ENCODE measurements at regions not wholly inside any gene's neighbourhood (a gene's known extent, or its start where the extent isn't known, plus 50 kb on each side); places are given as distances from the start of the nearest gene placed in this dataset.
"Not testable (repeated sequence)": the region's sequence is repeated elsewhere in the genome, so short reads cannot be mapped to it uniquely, and the experiment has no call there.

- TF ChIP-seq SUZ12 (IDR thresholded peaks at IDR 0.05; ENCODE audit: extremely low read depth, insufficient read depth, insufficient read length) (no peak), ZNF274 (IDR thresholded peaks at IDR 0.05; ENCODE audit: low read depth, low read length) (no peak), YY1 (IDR thresholded peaks at IDR 0.05; ENCODE audit: insufficient read depth, insufficient read length) (no peak)
- Histone ChIP-seq H3K27me3 (ENCODE audit: insufficient read depth, insufficient read length) (no peaks in the 10 kb centered on the region), H3K36me3 (ENCODE audit: insufficient read depth, insufficient read length, low read length) (no peaks in the 10 kb centered on the region), H3K9ac (ENCODE audit: insufficient read length, low read depth) (no peak overlapping the region), H3K4me3 (ENCODE audit: insufficient read length, low read depth) (no peak overlapping the region), H3K4me1 (ENCODE audit: insufficient read depth, insufficient read length) (no peaks in the 10 kb centered on the region), H3K9me3 (ENCODE audit: insufficient read depth, low read length) (no peaks in the 10 kb centered on the region; the same call in 1 of the 2 replicates)
- DNase-seq (ENCODE audit: low read depth, low spot score) = no peak
Measured at GRCh38 chr6:169917153-169917552, 165.7 kb downstream of the ERMARD start.

DNA sequence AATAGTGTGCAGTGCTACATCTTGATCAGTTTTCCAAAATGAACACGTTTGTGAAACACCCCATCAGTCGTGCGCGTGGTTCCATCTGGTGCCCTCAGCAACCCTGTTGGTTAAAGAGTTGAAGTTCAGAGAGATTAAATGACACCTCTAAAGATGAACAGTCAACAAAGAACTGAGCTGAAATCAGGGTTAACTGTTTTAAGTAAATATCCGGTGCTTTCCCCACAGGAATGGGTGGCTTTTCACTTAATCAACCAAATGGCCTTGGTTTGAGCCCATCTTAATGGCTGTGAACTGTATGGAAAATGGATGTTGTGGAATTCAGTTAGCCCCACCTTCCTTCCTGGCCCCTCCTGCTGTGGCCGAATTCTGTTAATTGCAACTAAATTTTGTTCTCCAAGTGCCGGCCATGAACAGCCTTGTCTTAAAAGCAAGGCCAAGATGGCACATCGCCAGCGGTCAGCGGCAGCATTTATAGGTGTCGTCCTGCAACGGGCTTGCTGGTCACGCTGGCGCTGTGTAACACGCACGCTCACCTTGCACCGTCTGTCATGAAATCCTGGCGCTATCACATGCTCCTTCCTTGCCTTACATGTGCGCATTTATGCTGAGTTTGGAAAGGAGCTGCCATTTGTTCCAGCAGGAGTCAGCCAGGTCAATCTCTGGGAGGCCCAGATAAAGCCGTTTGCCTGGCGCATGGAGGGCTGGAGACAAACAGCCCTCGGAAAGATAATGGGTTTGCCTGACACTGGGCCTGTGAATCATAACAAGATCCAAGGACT is 164.5 kb downstream of the ERMARD start:
- no peak overlapping the region for H3K9ac ChIP-seq (ENCODE audit: insufficient read length, low read depth)
- TF ChIP-seq YY1 (IDR thresholded peaks at IDR 0.05; ENCODE audit: insufficient read depth, insufficient read length) = no peak
- no peak for TF ChIP-seq SUZ12 (IDR thresholded peaks at IDR 0.05; ENCODE audit: extremely low read depth, insufficient read depth, insufficient read length)
- TF ChIP-seq ZNF274 (IDR thresholded peaks at IDR 0.05; ENCODE audit: low read depth, low read length) = no peak
- DNase-seq (ENCODE audit: low read depth, low spot score) = no peak
- no peaks in the 10 kb centered on the region for H3K36me3 ChIP-seq (ENCODE audit: insufficient read depth, insufficient read length, low read length)
- no peak overlapping the region for H3K4me3 ChIP-seq (ENCODE audit: insufficient read length, low read depth)
- no peaks in the 10 kb centered on the region for H3K4me1 ChIP-seq (ENCODE audit: insufficient read depth, insufficient read length)
- no peaks in the 10 kb centered on the region; the same call in 1 of the 2 replicates for H3K9me3 ChIP-seq (ENCODE audit: insufficient read depth, low read length)
- H3K27me3 ChIP-seq (ENCODE audit: insufficient read depth, insufficient read length) = no peaks in the 10 kb centered on the region

DNA sequence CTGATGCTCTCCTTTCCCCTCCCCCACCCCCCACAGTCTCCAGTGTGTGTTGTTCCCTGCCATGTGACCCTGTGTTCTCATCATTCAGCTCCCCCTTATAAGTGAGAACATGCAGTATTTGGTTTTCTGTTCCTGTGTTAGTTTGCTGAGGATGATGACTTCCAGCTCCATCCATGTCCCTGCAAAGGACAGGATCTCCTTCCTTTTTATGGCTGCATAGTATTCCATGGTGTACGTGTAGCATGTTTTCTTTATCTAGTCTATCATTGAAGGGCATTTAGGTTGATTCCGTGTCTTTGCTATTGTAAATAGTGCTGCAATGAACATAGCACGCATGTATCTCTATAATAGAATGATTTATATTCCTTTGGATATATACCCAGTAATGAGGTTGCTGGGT is 162.3 kb downstream of the ERMARD start:
- not testable (repeated sequence) for H3K4me1 ChIP-seq (ENCODE audit: insufficient read depth, insufficient read length); DNase-seq (ENCODE audit: low read depth, low spot score); H3K9ac ChIP-seq (ENCODE audit: insufficient read length, low read depth)

DNA sequence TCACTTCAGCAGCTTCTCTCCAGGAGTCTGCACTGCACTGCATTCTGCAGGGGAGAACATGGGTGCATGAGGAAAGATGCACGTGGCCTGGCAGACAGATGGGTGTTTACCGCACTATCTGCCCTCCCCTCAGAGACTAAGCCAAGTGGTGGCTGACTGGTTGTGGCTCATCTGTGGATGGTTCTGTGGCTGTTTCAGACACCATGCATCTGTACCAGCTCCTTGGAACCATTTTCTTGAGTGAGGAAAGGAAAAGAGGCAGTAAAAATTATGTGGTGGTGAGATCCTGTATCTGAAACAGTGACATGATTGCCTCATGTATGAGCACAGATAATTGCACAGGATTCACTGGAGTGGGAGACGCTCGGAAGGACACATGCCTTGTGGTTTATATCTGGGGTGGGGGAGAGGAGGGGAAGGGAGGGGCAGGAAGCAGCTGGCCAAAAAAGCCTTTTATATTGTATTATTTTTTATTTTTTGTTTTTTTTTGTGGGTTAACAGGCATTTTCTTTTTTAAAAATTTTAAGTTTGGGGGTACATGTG is 161.7 kb downstream of the ERMARD start:
- no peaks in the 10 kb centered on the region for H3K27me3 ChIP-seq (ENCODE audit: insufficient read depth, insufficient read length)
- no peak overlapping the region for H3K9ac ChIP-seq (ENCODE audit: insufficient read length, low read depth)
- H3K4me1 ChIP-seq (ENCODE audit: insufficient read depth, insufficient read length) = no peaks in the 10 kb centered on the region
- H3K36me3 ChIP-seq (ENCODE audit: insufficient read depth, insufficient read length, low read length) = no peaks in the 10 kb centered on the region
- H3K4me3 ChIP-seq (ENCODE audit: insufficient read length, low read depth) = no peak overlapping the region
- no peak for DNase-seq (ENCODE audit: low read depth, low spot score)
- TF ChIP-seq ZNF274 (IDR thresholded peaks at IDR 0.05; ENCODE audit: low read depth, low read length) = no peak
- no peak for TF ChIP-seq SUZ12 (IDR thresholded peaks at IDR 0.05; ENCODE audit: extremely low read depth, insufficient read depth, insufficient read length)
- no peak for TF ChIP-seq YY1 (IDR thresholded peaks at IDR 0.05; ENCODE audit: insufficient read depth, insufficient read length)
- no peaks in the 10 kb centered on the region for H3K9me3 ChIP-seq (ENCODE audit: insufficient read depth, low read length)

More for the DNA sequence above, 162.3 kb downstream of the ERMARD start:
- H3K9me3 ChIP-seq (ENCODE audit: insufficient read depth, low read length); H3K27me3 ChIP-seq (ENCODE audit: insufficient read depth, insufficient read length); H3K4me3 ChIP-seq (ENCODE audit: insufficient read length, low read depth); H3K36me3 ChIP-seq (ENCODE audit: insufficient read depth, insufficient read length, low read length): not testable (repeated sequence)

GRCh38 chr6:169912266-169913095 is 161.1 kb downstream of the ERMARD start:
- H3K27me3 ChIP-seq (ENCODE audit: insufficient read depth, insufficient read length) = no peaks in the 10 kb centered on the region
- H3K36me3 ChIP-seq (ENCODE audit: insufficient read depth, insufficient read length, low read length) = no peaks in the 10 kb centered on the region
- H3K4me1 ChIP-seq (ENCODE audit: insufficient read depth, insufficient read length) = no peaks in the 10 kb centered on the region
- DNase-seq (ENCODE audit: low read depth, low spot score) = no peak
- H3K4me3 ChIP-seq (ENCODE audit: insufficient read length, low read depth) = no peak overlapping the region
- no peaks in the 10 kb centered on the region for H3K9me3 ChIP-seq (ENCODE audit: insufficient read depth, low read length)
- TF ChIP-seq ZNF274 (IDR thresholded peaks at IDR 0.05; ENCODE audit: low read depth, low read length) (no peak), SUZ12 (IDR thresholded peaks at IDR 0.05; ENCODE audit: extremely low read depth, insufficient read depth, insufficient read length) (no peak), YY1 (IDR thresholded peaks at IDR 0.05; ENCODE audit: insufficient read depth, insufficient read length) (no peak)
- H3K9ac ChIP-seq (ENCODE audit: insufficient read length, low read depth) = no peak overlapping the region

DNA sequence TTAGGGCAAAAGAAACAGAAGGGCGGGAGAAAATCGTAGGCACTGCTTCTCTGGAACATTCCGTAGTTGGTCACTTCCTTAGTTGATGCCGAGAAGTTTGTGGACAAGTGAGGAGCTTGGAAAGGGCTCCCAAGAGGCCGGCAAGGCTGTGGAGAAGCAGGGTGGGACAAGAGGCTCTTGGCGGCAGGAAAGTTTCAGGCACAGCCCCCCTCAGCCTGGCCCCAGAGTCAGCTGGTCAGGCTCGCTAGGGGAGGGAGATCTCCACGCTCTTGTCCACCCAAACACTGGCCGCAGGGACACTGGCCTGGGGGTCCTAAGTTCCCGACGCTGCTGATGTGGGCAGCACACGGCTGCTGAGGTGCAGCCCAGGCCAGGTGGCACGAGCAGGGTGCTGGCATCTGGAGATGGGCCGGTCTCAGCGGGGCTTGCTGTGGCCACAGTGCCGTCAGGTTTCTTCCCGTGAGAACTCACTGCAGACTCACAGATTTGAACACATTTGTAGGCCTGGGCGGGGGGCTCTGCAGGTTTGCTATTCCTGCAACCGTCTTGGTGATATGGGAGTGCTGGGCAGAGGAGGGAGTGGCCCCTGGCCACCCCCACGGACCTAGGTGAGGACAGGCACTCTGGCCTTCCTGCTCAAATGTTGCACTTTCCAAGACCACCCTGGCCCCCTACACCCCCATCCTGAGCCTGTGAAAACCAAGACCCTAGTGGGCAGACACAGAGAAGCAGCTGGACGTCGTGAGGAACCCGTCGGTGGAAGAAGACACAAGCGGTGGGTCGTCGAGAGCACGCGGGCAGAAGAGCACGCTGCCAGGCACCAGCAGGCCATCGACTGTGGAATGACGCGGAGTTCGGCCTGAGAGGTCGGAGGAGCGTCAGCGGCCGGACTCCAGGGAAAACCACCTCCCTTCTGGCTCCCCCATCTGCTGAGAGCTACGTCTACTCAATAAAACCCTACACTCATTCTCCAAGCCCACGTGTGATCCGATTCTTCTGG is 160.1 kb downstream of the ERMARD start:
- Histone ChIP-seq H3K27me3 (ENCODE audit: insufficient read depth, insufficient read length) (no peaks in the 10 kb centered on the region), H3K9me3 (ENCODE audit: insufficient read depth, low read length) (no peaks in the 10 kb centered on the region), H3K4me1 (ENCODE audit: insufficient read depth, insufficient read length) (no peaks in the 10 kb centered on the region), H3K4me3 (ENCODE audit: insufficient read length, low read depth) (no peak overlapping the region), H3K9ac (ENCODE audit: insufficient read length, low read depth) (no peak overlapping the region), H3K36me3 (ENCODE audit: insufficient read depth, insufficient read length, low read length) (no peaks in the 10 kb centered on the region)
- no peak for DNase-seq (ENCODE audit: low read depth, low spot score)
- no peak for TF ChIP-seq ZNF274 (IDR thresholded peaks at IDR 0.05; ENCODE audit: low read depth, low read length)

All from NT2/D1 (cell line).